ENCODE measurements at regions not wholly inside any gene's neighbourhood (a gene's known extent, or its start where the extent isn't known, plus 50 kb on each side); places are given as distances from the start of the nearest gene placed in this dataset.

- Mint-ChIP-seq H3K27me3 (ENCODE audit: insufficient read depth) (no peaks in the 10 kb centered on the region), H3K4me1 (ENCODE audit: low read depth) (peaks cover 30% of the 10 kb centered on the region), H3K9me3 (peaks cover 4% of the 10 kb centered on the region), H3K27ac (no peak overlapping the region), H3K4me3 (no peak overlapping the region), H3K36me3 (ENCODE audit: low read depth) (peaks cover 8% of the 10 kb centered on the region)
- DNase-seq = no peak
- TF ChIP-seq, protein P1, sequence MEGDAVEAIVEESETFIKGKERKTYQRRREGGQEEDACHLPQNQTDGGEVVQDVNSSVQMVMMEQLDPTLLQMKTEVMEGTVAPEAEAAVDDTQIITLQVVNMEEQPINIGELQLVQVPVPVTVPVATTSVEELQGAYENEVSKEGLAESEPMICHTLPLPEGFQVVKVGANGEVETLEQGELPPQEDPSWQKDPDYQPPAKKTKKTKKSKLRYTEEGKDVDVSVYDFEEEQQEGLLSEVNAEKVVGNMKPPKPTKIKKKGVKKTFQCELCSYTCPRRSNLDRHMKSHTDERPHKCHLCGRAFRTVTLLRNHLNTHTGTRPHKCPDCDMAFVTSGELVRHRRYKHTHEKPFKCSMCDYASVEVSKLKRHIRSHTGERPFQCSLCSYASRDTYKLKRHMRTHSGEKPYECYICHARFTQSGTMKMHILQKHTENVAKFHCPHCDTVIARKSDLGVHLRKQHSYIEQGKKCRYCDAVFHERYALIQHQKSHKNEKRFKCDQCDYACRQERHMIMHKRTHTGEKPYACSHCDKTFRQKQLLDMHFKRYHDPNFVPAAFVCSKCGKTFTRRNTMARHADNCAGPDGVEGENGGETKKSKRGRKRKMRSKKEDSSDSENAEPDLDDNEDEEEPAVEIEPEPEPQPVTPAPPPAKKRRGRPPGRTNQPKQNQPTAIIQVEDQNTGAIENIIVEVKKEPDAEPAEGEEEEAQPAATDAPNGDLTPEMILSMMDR (IDR thresholded peaks at IDR 0.05) = no peak
These were observed 85.6 kb upstream of the AGR3 start for GRCh38 chr7:16967300-16967811.

GRCh38 chr7:16970732-16971482 is 89.1 kb upstream of the AGR3 start:
- DNase-seq = no peak
- H3K4me3 Mint-ChIP-seq = no peak overlapping the region
- H3K27me3 Mint-ChIP-seq (ENCODE audit: insufficient read depth) = no peaks in the 10 kb centered on the region; the same call in 1 of the 2 replicates
- H3K27ac Mint-ChIP-seq = no peak overlapping the region
- peaks cover 24% of the 10 kb centered on the region for H3K4me1 Mint-ChIP-seq (ENCODE audit: low read depth)
- peaks cover 2% of the 10 kb centered on the region; the same call in 1 of the 2 replicates for H3K36me3 Mint-ChIP-seq (ENCODE audit: low read depth)
- TF ChIP-seq, protein P1 (IDR thresholded peaks at IDR 0.05) = no peak
- no peaks in the 10 kb centered on the region for H3K9me3 Mint-ChIP-seq

DNA sequence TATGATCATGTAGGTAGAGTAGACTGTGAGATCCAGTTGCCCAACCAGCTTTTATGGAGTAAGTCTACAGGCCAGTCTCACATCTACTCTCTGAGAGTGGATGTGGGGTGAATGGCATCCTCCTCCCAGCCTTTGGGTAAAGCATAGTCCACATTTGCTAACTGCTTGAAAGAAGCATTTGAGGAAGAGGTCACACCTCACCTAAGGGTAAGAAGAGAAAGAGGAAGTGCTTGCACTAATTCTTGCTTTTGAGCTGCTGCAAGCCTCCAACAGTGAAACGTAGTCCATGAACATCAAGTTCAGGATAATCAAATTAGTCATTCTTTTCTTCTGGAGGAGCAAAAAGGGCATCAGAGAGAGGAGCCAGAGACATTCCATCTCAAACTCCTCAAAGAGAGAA is 93.9 kb upstream of the AGR3 start:
- Mint-ChIP-seq H3K4me1 (ENCODE audit: low read depth) (peaks cover 44% of the 10 kb centered on the region), H3K27ac (no peak overlapping the region), H3K36me3 (ENCODE audit: low read depth) (no peaks in the 10 kb centered on the region), H3K9me3 (no peaks in the 10 kb centered on the region), H3K27me3 (ENCODE audit: insufficient read depth) (no peaks in the 10 kb centered on the region; the same call in 1 of the 2 replicates), H3K4me3 (no peak overlapping the region)
- TF ChIP-seq, protein P1 (IDR thresholded peaks at IDR 0.05) = no peak
- no peak for DNase-seq

DNA sequence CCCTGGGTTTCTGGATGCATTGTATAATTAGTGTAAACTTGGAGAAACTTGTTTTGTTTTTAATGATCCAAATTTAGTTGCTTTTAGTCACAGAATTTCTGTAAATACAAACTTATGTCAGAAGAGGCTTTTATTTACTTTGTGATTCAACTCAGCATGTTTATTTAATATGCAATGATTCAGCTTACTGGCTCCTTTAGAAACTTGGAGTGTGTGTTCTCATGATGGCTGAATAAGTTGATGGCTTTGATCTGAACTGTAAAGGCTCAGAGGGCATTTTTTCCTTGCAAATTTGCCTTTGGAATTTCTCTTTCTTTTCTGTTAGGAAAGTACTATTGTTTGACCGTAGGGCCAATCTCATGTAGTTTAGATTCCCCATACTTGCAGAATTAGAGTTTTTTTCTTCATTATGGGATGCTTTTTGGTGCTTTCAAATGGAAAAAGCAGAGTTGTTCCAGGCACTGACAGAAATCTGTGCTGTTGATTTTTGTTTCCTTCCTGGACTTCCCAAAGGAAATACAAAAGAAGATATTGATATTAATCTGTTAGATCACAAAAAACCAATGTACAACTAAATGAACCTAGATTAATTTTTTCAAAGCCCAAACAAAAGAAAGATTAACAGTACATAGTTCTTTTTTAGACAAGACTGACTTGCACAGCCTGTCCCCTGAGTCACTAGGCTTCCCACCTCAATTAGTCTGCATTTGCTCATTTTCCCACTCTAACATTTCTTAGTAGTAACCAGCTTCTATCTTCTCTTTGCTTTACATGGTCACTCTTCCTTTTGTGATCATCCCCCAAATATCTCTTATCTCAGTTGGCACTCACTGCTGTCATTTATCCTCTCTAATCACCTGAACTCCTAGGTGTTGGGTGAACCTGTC is 96.8 kb upstream of the AGR3 start:
- H3K4me3 Mint-ChIP-seq = peak overlapping the region; percentile 59
- peaks cover 61% of the 10 kb centered on the region for H3K4me1 Mint-ChIP-seq (ENCODE audit: low read depth)
- peak; percentile 80 for DNase-seq
- TF ChIP-seq, protein P1 (IDR thresholded peaks at IDR 0.05) = no peak
- H3K36me3 Mint-ChIP-seq (ENCODE audit: low read depth) = no peaks in the 10 kb centered on the region
- H3K27ac Mint-ChIP-seq = peak overlapping the region; percentile 79
- no peaks in the 10 kb centered on the region for H3K9me3 Mint-ChIP-seq
- H3K27me3 Mint-ChIP-seq (ENCODE audit: insufficient read depth) = no peaks in the 10 kb centered on the region

- H3K4me1 Mint-ChIP-seq (ENCODE audit: low read depth) = peaks cover 61% of the 10 kb centered on the region
- no peak overlapping the region for H3K4me3 Mint-ChIP-seq
- no peaks in the 10 kb centered on the region for H3K36me3 Mint-ChIP-seq (ENCODE audit: low read depth)
- DNase-seq = no peak
- TF ChIP-seq, protein P1 (IDR thresholded peaks at IDR 0.05) = no peak
- no peaks in the 10 kb centered on the region for H3K9me3 Mint-ChIP-seq
- no peaks in the 10 kb centered on the region for H3K27me3 Mint-ChIP-seq (ENCODE audit: insufficient read depth)
- H3K27ac Mint-ChIP-seq = no peak overlapping the region
These were observed 98.8 kb upstream of the AGR3 start for GRCh38 chr7:16980539-16980938.
